Osteocyte (in vitro differentiated cells): ENCODE measurements at regions not wholly inside any gene's neighbourhood (a gene's known extent, or its start where the extent isn't known, plus 50 kb on each side); places are given as distances from the start of the nearest gene placed in this dataset.
A peak's percentile ranks its signal among the peaks of the same experiment; 100 is the strongest.

Experiments used
- DNase-seq: peaks from one replicate; pipeline ENCODE4 v3.0.0; 2021; ENCODE audit warnings: mixed read lengths; ENCODE audit not compliant: unreplicated experiment; ENCODE audit errors: extremely low spot score
- H3K27ac Mint-ChIP-seq: one replicate; pipeline ENCODE4 v1.8.0; 2021; ENCODE audit warnings: mild to moderate bottlenecking, mixed read lengths; ENCODE audit not compliant: unreplicated experiment
- H3K27me3 Mint-ChIP-seq: one replicate; pipeline ENCODE4 v1.8.0; 2021; ENCODE audit warnings: mixed read lengths; ENCODE audit not compliant: unreplicated experiment
- H3K36me3 Mint-ChIP-seq: one replicate; pipeline ENCODE4 v1.8.0; 2021; ENCODE audit warnings: mixed read lengths; ENCODE audit not compliant: unreplicated experiment
- H3K4me1 Mint-ChIP-seq: one replicate; pipeline ENCODE4 v1.8.0; 2021; ENCODE audit warnings: mixed read lengths; ENCODE audit not compliant: unreplicated experiment
- H3K4me3 Mint-ChIP-seq: one replicate; pipeline ENCODE4 v1.8.0; 2021; ENCODE audit warnings: mild to moderate bottlenecking, moderate library complexity, mixed read lengths; ENCODE audit not compliant: unreplicated experiment
- H3K9me3 Mint-ChIP-seq: one replicate; pipeline ENCODE4 v1.8.0; 2021; ENCODE audit warnings: mixed read lengths; ENCODE audit not compliant: unreplicated experiment
- CTCF ChIP-seq: fragments of 200-600 bp; sonication (generic); IDR thresholded peaks from 2 replicates; pipeline ENCODE4 v1.5.0; 2021; ENCODE audit warnings: antibody characterized with exemption, mild to moderate bottlenecking, moderate library complexity

- peak overlapping the region; percentile 43 for H3K4me3 Mint-ChIP-seq
- no peaks in the 10 kb centered on the region for H3K27me3 Mint-ChIP-seq
- peak overlapping the region; percentile 84 for H3K27ac Mint-ChIP-seq
- H3K4me1 Mint-ChIP-seq = peaks cover 47% of the 10 kb centered on the region
- no peaks in the 10 kb centered on the region for H3K9me3 Mint-ChIP-seq
- DNase-seq = peak; percentile 90
- TF ChIP-seq CTCF = no peak
- no peaks in the 10 kb centered on the region for H3K36me3 Mint-ChIP-seq
Measured at GRCh38 chr16:85220125-85220839, 108.0 kb upstream of the CIBAR2 start.

- Mint-ChIP-seq H3K4me3 (no peak overlapping the region), H3K4me1 (peaks cover 52% of the 10 kb centered on the region), H3K27ac (no peak overlapping the region), H3K9me3 (no peaks in the 10 kb centered on the region), H3K36me3 (no peaks in the 10 kb centered on the region), H3K27me3 (no peaks in the 10 kb centered on the region)
- TF ChIP-seq CTCF = no peak
- no peak for DNase-seq
Measured at GRCh38 chr16:85220964-85221731, 108.9 kb upstream of the CIBAR2 start.

- no peak overlapping the region for H3K27ac Mint-ChIP-seq
Measured at GRCh38 chr16:85221771-85222154, 109.5 kb upstream of the CIBAR2 start.

DNA sequence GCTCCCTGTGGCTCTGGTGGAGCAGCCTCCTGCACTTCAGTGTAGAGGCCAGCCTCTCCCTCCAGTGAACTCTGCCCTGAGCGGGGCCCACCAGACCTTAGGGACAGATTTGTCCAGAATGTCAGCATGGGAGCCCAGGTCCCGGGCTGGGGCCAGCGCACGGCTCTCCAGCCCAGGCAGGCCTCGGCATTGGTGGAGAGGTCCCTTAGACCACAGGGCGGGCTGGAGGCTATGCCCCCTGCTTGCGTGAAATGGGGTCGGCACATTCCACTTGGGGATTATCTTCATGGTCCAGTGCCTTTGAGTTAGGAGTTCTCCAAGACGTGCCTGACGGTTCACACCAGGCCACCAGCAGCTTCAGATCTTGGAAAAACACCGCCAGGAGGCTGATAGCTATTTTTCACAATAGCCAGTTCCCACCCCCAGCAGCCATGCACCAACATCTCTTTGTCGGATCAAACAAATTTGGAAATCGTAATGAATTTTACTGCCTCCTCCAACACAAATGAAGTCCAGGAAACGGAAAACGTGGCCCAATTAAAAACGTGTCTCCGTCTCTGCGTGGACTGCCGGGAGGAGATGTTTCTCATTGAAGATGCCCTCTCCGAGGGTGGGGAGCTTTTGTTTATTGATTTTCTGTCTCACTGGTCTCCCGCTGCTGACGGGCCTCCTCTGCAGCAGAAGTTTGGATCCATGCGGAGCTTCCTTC is 110.0 kb upstream of the CIBAR2 start:
- Mint-ChIP-seq H3K36me3 (no peaks in the 10 kb centered on the region), H3K9me3 (no peaks in the 10 kb centered on the region), H3K27ac (no peak overlapping the region), H3K4me3 (no peak overlapping the region), H3K27me3 (no peaks in the 10 kb centered on the region), H3K4me1 (peaks cover 56% of the 10 kb centered on the region)
- TF ChIP-seq CTCF = no peak
- DNase-seq = no peak

More at GRCh38 chr16:85221771-85222154, 109.5 kb upstream of the CIBAR2 start:
- no peak overlapping the region for H3K4me3 Mint-ChIP-seq
- H3K27me3 Mint-ChIP-seq = no peaks in the 10 kb centered on the region
- no peaks in the 10 kb centered on the region for H3K9me3 Mint-ChIP-seq
- no peaks in the 10 kb centered on the region for H3K36me3 Mint-ChIP-seq
- TF ChIP-seq CTCF = no peak
- H3K4me1 Mint-ChIP-seq = peaks cover 52% of the 10 kb centered on the region
- DNase-seq = no peak

GRCh38 chr16:85225257-85225656 is 113.0 kb upstream of the CIBAR2 start:
- Mint-ChIP-seq H3K4me1 (peaks cover 64% of the 10 kb centered on the region), H3K27me3 (no peaks in the 10 kb centered on the region), H3K9me3 (no peaks in the 10 kb centered on the region), H3K27ac (no peak overlapping the region), H3K36me3 (no peaks in the 10 kb centered on the region), H3K4me3 (no peak overlapping the region)
- no peak for DNase-seq
- no peak for TF ChIP-seq CTCF
